Parathyroid adenoma (tissue), 2 donors: ENCODE measurements at regions not wholly inside any gene's neighbourhood (a gene's known extent, or its start where the extent isn't known, plus 50 kb on each side); places are given as distances from the start of the nearest gene placed in this dataset.

Experiments
- H2AFZ ChIP-seq: fragments of 300-600 bp; sonication (generic); one replicate; pipeline ENCODE4 v1.7.0; 2017; ENCODE audit warnings: antibody characterized with exemption, mild to moderate bottlenecking
- H3K27ac ChIP-seq: fragments of 300-600 bp; sonication (generic); one replicate; pipeline ENCODE4 v1.7.0; 2017
- H3K27me3 ChIP-seq: fragments of 300-600 bp; sonication (generic); one replicate; pipeline ENCODE4 v1.7.0; 2017; ENCODE audit warnings: low read length; ENCODE audit not compliant: control insufficient read depth, insufficient read depth
- H3K36me3 ChIP-seq: fragments of 300-600 bp; sonication (generic); one replicate; pipeline ENCODE4 v1.7.0; 2017; ENCODE audit warnings: low read length; ENCODE audit not compliant: control insufficient read depth, insufficient read depth
- H3K4me1 ChIP-seq: fragments of 300-600 bp; sonication (generic); one replicate; pipeline ENCODE4 v1.7.0; 2017; ENCODE audit warnings: control low read depth
- H3K4me2 ChIP-seq: fragments of 300-600 bp; sonication (generic); one replicate; pipeline ENCODE4 v1.7.0; 2017; ENCODE audit warnings: low read length
- H3K4me3 ChIP-seq: fragments of 300-600 bp; sonication (generic); one replicate; pipeline ENCODE4 v1.7.0; 2017; ENCODE audit warnings: low read depth, low read length
- H3K79me2 ChIP-seq: fragments of 300-600 bp; sonication (generic); one replicate; pipeline ENCODE4 v1.7.0; 2017; ENCODE audit warnings: control low read depth
- H3K9ac ChIP-seq: fragments of 300-600 bp; sonication (generic); one replicate; pipeline ENCODE4 v1.7.0; 2017; ENCODE audit warnings: mild to moderate bottlenecking
- H3K9me3 ChIP-seq: fragments of 300-600 bp; sonication (generic); one replicate; pipeline ENCODE4 v1.7.0; 2017; ENCODE audit warnings: low read length; ENCODE audit not compliant: control insufficient read depth
- TF ChIP-seq, protein P1 (sequence below): fragments of 300-600 bp; sonication (generic); IDR thresholded peaks from one replicate; pipeline ENCODE4 v1.7.0; 2017; ENCODE audit warnings: antibody characterized with exemption, mild to moderate bottlenecking
- donor health status: primary hyperparathyroidism.

- TF ChIP-seq, protein P1, sequence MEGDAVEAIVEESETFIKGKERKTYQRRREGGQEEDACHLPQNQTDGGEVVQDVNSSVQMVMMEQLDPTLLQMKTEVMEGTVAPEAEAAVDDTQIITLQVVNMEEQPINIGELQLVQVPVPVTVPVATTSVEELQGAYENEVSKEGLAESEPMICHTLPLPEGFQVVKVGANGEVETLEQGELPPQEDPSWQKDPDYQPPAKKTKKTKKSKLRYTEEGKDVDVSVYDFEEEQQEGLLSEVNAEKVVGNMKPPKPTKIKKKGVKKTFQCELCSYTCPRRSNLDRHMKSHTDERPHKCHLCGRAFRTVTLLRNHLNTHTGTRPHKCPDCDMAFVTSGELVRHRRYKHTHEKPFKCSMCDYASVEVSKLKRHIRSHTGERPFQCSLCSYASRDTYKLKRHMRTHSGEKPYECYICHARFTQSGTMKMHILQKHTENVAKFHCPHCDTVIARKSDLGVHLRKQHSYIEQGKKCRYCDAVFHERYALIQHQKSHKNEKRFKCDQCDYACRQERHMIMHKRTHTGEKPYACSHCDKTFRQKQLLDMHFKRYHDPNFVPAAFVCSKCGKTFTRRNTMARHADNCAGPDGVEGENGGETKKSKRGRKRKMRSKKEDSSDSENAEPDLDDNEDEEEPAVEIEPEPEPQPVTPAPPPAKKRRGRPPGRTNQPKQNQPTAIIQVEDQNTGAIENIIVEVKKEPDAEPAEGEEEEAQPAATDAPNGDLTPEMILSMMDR = no peak
- Histone ChIP-seq H3K4me1 (no peaks in the 10 kb centered on the region), H3K4me2 (no peak overlapping the region), H3K4me3 (no peak overlapping the region), H3K36me3 (no peaks in the 10 kb centered on the region), H3K27ac (no peak overlapping the region), H3K79me2 (no peaks in the 10 kb centered on the region), H3K9ac (no peak overlapping the region), H3K9me3 (no peaks in the 10 kb centered on the region), H2AFZ (no peak overlapping the region), H3K27me3 (no peaks in the 10 kb centered on the region)
Observed at GRCh38 chr16:62913924-62914323, 877.7 kb upstream of the CDH8 start.

GRCh38 chr16:62913333-62913732 lies 877.1 kb upstream of the CDH8 start:
- H2AFZ ChIP-seq = no peak overlapping the region

GRCh38 chr16:62909597-62909996 lies 873.4 kb upstream of the CDH8 start:
- H3K4me3 ChIP-seq = no peak overlapping the region
- no peaks in the 10 kb centered on the region for H3K9me3 ChIP-seq
- TF ChIP-seq, protein P1 = no peak
- H3K4me2 ChIP-seq = no peak overlapping the region
- H3K27ac ChIP-seq = no peak overlapping the region
- no peaks in the 10 kb centered on the region for H3K79me2 ChIP-seq
- H3K9ac ChIP-seq = no peak overlapping the region
- no peaks in the 10 kb centered on the region for H3K36me3 ChIP-seq
- H3K27me3 ChIP-seq = no peaks in the 10 kb centered on the region
- H2AFZ ChIP-seq = no peak overlapping the region
- H3K4me1 ChIP-seq = no peaks in the 10 kb centered on the region

More at GRCh38 chr16:62913333-62913732, 877.1 kb upstream of the CDH8 start:
- Histone ChIP-seq H3K27ac (no peak overlapping the region), H3K9ac (no peak overlapping the region), H3K27me3 (no peaks in the 10 kb centered on the region), H3K4me1 (no peaks in the 10 kb centered on the region), H3K36me3 (no peaks in the 10 kb centered on the region), H3K9me3 (no peaks in the 10 kb centered on the region), H3K79me2 (no peaks in the 10 kb centered on the region), H3K4me3 (no peak overlapping the region), H3K4me2 (no peak overlapping the region)
- TF ChIP-seq, protein P1 = no peak

DNA sequence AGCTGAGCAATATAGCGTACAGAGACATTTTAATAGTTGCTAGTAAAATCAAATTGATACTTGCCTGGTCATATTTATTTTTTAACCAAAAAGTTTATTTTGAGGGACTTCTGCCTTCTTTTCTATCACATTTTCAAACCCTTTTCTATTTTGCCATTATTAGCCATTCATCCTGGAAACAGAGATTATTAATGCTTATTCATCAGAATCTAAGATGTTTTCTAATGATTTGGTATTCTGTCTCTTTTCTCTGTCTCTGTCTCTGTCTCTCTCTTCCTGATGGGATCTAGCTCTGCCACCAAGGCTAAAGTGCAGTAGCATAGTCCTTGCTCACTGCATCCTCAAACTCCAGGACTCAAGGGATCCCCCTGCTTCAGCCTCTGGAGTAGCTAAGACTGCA lies 871.3 kb upstream of the CDH8 start:
- TF ChIP-seq, protein P1 = no peak

DNA sequence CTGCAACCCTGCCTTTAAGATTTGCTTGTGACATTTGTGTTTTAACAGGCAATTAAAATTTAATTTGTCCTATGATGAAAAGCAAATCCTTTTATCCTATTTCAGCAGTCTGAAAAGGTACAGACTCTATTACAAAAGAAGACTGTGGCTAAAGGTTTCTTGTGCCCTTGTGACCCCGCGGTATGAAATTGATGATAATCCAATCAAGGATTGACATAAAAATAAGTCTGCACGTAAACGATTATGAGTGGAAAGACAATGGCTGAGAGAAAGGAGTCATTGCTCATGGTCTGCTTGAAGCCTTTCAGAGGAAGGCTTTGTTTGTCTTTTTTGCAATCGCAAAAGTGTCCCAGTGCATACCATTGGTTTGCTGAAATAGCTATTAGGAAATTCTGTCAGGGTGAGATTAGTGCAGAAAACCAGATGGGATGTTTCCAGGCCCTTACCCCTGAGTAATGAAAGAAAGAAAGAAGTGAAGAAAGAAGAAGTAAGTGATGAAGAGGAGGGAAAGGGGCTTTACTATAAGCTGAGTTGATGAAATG lies 867.8 kb upstream of the CDH8 start:
- H3K4me2 ChIP-seq = no peak overlapping the region
- H2AFZ ChIP-seq = no peak overlapping the region
- no peaks in the 10 kb centered on the region for H3K27me3 ChIP-seq
- no peak overlapping the region for H3K4me3 ChIP-seq
- no peak overlapping the region for H3K9ac ChIP-seq
- H3K27ac ChIP-seq = no peak overlapping the region
- TF ChIP-seq, protein P1 = no peak
- no peaks in the 10 kb centered on the region for H3K36me3 ChIP-seq
- H3K9me3 ChIP-seq = no peaks in the 10 kb centered on the region
- H3K4me1 ChIP-seq = no peaks in the 10 kb centered on the region
- no peaks in the 10 kb centered on the region for H3K79me2 ChIP-seq

More for the DNA sequence above, 871.3 kb upstream of the CDH8 start:
- no peak overlapping the region for H3K4me2 ChIP-seq
- H3K27me3 ChIP-seq = no peaks in the 10 kb centered on the region
- H3K27ac ChIP-seq = no peak overlapping the region
- no peaks in the 10 kb centered on the region for H3K4me1 ChIP-seq
- no peaks in the 10 kb centered on the region for H3K36me3 ChIP-seq
- H3K79me2 ChIP-seq = no peaks in the 10 kb centered on the region
- no peak overlapping the region for H3K9ac ChIP-seq
- no peak overlapping the region for H3K4me3 ChIP-seq
- H3K9me3 ChIP-seq = no peaks in the 10 kb centered on the region
- no peak overlapping the region for H2AFZ ChIP-seq
